ENCODE measurements at regions not wholly inside any gene's neighbourhood (a gene's known extent, or its start where the extent isn't known, plus 50 kb on each side); places are given as distances from the start of the nearest gene placed in this dataset.
A peak's percentile ranks its signal among the peaks of the same experiment; 100 is the strongest.

- no peak for DNase-seq (ENCODE audit: low spot score)
Measured at GRCh38 chr17:70875729-70876310, 706.5 kb downstream of the KCNJ2 start.

GRCh38 chr17:70878879-70879278, 709.5 kb downstream of the KCNJ2 start:
- DNase-seq (ENCODE audit: low spot score) = no peak

GRCh38 chr17:70879401-70879800, 710.1 kb downstream of the KCNJ2 start:
- no peak for DNase-seq (ENCODE audit: low spot score)

- no peak for DNase-seq (ENCODE audit: low spot score)
Measured at GRCh38 chr17:70881093-70881492, 711.8 kb downstream of the KCNJ2 start.

- no peak for DNase-seq (ENCODE audit: low spot score)
Measured at GRCh38 chr17:70882504-70882903, 713.2 kb downstream of the KCNJ2 start.

GRCh38 chr17:70886648-70887047, 717.3 kb downstream of the KCNJ2 start:
- DNase-seq (ENCODE audit: low spot score) = no peak

- no peak for DNase-seq (ENCODE audit: low spot score)
Measured at GRCh38 chr17:70888324-70888723, 719.0 kb downstream of the KCNJ2 start.

GRCh38 chr17:70891306-70891705, 722.0 kb downstream of the KCNJ2 start:
- DNase-seq (ENCODE audit: low spot score) = no peak

- no peak for DNase-seq (ENCODE audit: low spot score)
Measured at GRCh38 chr17:70892527-70892926, 723.2 kb downstream of the KCNJ2 start.

GRCh38 chr17:70896843-70897242, 727.5 kb downstream of the KCNJ2 start:
- DNase-seq (ENCODE audit: low spot score) = no peak

- no peak for DNase-seq (ENCODE audit: low spot score)
Measured at GRCh38 chr17:70897446-70897845, 728.1 kb downstream of the KCNJ2 start.

GRCh38 chr17:70901870-70902269, 732.5 kb downstream of the KCNJ2 start:
- no peak for DNase-seq (ENCODE audit: low spot score)

GRCh38 chr17:70905796-70906195, 736.5 kb downstream of the KCNJ2 start:
- DNase-seq (ENCODE audit: low spot score) = peak; percentile 50

- no peak for DNase-seq (ENCODE audit: low spot score)
Measured at GRCh38 chr17:70906808-70907207, 737.5 kb downstream of the KCNJ2 start.

GRCh38 chr17:70912716-70913485, 743.6 kb downstream of the KCNJ2 start:
- DNase-seq (ENCODE audit: low spot score) = no peak

- no peak for DNase-seq (ENCODE audit: low spot score)
Measured at GRCh38 chr17:70916469-70916868, 747.1 kb downstream of the KCNJ2 start.

- no peak for DNase-seq (ENCODE audit: low spot score)
Measured at GRCh38 chr17:70919241-70919640, 749.9 kb downstream of the KCNJ2 start.

- no peak for DNase-seq (ENCODE audit: low spot score)
Measured at GRCh38 chr17:70920416-70920815, 751.1 kb downstream of the KCNJ2 start.

- DNase-seq (ENCODE audit: low spot score) = no peak
Measured at GRCh38 chr17:70922268-70922667, 752.9 kb downstream of the KCNJ2 start.

- DNase-seq (ENCODE audit: low spot score) = no peak
Measured at GRCh38 chr17:70924776-70925175, 755.4 kb downstream of the KCNJ2 start.

- no peak for DNase-seq (ENCODE audit: low spot score)
Measured at GRCh38 chr17:70929226-70929625, 759.9 kb downstream of the KCNJ2 start.

GRCh38 chr17:70934231-70934630, 764.9 kb downstream of the KCNJ2 start:
- no peak for DNase-seq (ENCODE audit: low spot score)

- no peak for DNase-seq (ENCODE audit: low spot score)
Measured at GRCh38 chr17:70934835-70935234, 765.5 kb downstream of the KCNJ2 start.

- DNase-seq (ENCODE audit: low spot score) = no peak
Measured at GRCh38 chr17:70936724-70937123, 767.4 kb downstream of the KCNJ2 start.
